Testis (tissue), 2 donors: ENCODE measurements at regions not wholly inside any gene's neighbourhood (a gene's known extent, or its start where the extent isn't known, plus 50 kb on each side); places are given as distances from the start of the nearest gene placed in this dataset.

ENCODE experiments used
- DNase-seq: peaks from one replicate; pipeline ENCODE4 v3.0.0-alpha.2; 2019
- H3K27ac ChIP-seq, 2 donors: fragments of 200-600 bp; sonication (generic); one replicate each; pipeline ENCODE4 v1.5.1; 2019
- H3K27me3 ChIP-seq: fragments of 200-600 bp; sonication (generic); one replicate; pipeline ENCODE4 v1.5.1; 2019
- H3K36me3 ChIP-seq: fragments of 200-600 bp; sonication (generic); one replicate; pipeline ENCODE4 v1.5.1; 2017; ENCODE audit warnings: low read depth; ENCODE audit errors: missing control alignments
- H3K4me1 ChIP-seq: fragments of 200-600 bp; sonication (generic); one replicate; pipeline ENCODE4 v1.5.1; 2019
- H3K4me3 ChIP-seq, 2 donors: fragments of 200-600 bp; sonication (generic); one replicate each; pipeline ENCODE4 v1.5.1; 2017 to 2019
- H3K9me3 ChIP-seq: fragments of 200-600 bp; sonication (generic); one replicate; pipeline ENCODE4 v1.5.1; 2017
- CTCF ChIP-seq, 3 experiments: fragments of 450-650 bp in 2 of 3; fragments of 200-600 bp in 1 of 3; sonication (generic) in 1 of 3; IDR thresholded peaks; one replicate each; pipeline ENCODE4 v1.5.1; 2016 to 2019; ENCODE audit warnings: antibody characterized with exemption in 3 of 3, mild to moderate bottlenecking in 2 of 3, moderate library complexity in 1 of 3
- POLR2A ChIP-seq: fragments of 450-650 bp; IDR thresholded peaks from one replicate; pipeline ENCODE4 v1.6.1; 2017; ENCODE audit warnings: antibody characterized with exemption, mild to moderate bottlenecking, moderate library complexity
- WGBS, 2 donors: methylation state at CpG; one replicate each; pipeline ENCODE4 v1.1.5; 2018; 5-methylcytosine and 5-hydroxymethylcytosine counted together
- intact Hi-C: fragments of 100-400 bp; cut with DNase I; formaldehyde crosslinking; loops from one replicate; pipeline ENCODE4 v1.15.1; 2023; ENCODE audit warnings: low total_unique reads

GRCh38 chr5:175351897-175352590 lies 91.9 kb downstream of the DRD1 start:
- no peaks in the 10 kb centered on the region for H3K36me3 ChIP-seq
- WGBS, 2 donors = 88 to 92% methylated on average over 7 of the region's 7 CpGs
- no peaks in the 10 kb centered on the region for H3K27me3 ChIP-seq
- H3K4me3 ChIP-seq = no peak overlapping the region
- no peak for DNase-seq
- no peaks in the 10 kb centered on the region for H3K9me3 ChIP-seq
- no peaks in the 10 kb centered on the region for H3K4me1 ChIP-seq
- no peak for TF ChIP-seq POLR2A
- TF ChIP-seq CTCF (IDR thresholded peaks at IDR 0.05) = no peak
- H3K27ac ChIP-seq = no peak overlapping the region
- intact Hi-C loops = no loop called here

- H3K4me1 ChIP-seq = no peaks in the 10 kb centered on the region
- H3K36me3 ChIP-seq = no peaks in the 10 kb centered on the region
- TF ChIP-seq CTCF (IDR thresholded peaks at IDR 0.05) = no peak
- 62 to 70% methylated on average over 2 to 6 of the region's 7 CpGs for WGBS, 2 donors
- no peaks in the 10 kb centered on the region for H3K9me3 ChIP-seq
- H3K4me3 ChIP-seq = no peak overlapping the region
- intact Hi-C loops = no loop called here
- no peak overlapping the region for H3K27ac ChIP-seq
- no peaks in the 10 kb centered on the region for H3K27me3 ChIP-seq
- no peak for DNase-seq
Measured at GRCh38 chr5:175351126-175351525, 92.9 kb downstream of the DRD1 start.

- 24 to 33% methylated on average over 1 of the region's 1 CpG for WGBS, 2 donors
- H3K27me3 ChIP-seq = no peaks in the 10 kb centered on the region
Measured at GRCh38 chr5:175347931-175348330, 96.1 kb downstream of the DRD1 start.

GRCh38 chr5:175347027-175347426 lies 97.0 kb downstream of the DRD1 start:
- H3K27me3 ChIP-seq = no peaks in the 10 kb centered on the region
- H3K4me3 ChIP-seq = no peak overlapping the region
- H3K27ac ChIP-seq = no peak overlapping the region
- H3K36me3 ChIP-seq = no peaks in the 10 kb centered on the region
- intact Hi-C loops = no loop called here
- H3K9me3 ChIP-seq = no peaks in the 10 kb centered on the region
- TF ChIP-seq CTCF (IDR thresholded peaks at IDR 0.05) (no peak), POLR2A (no peak)
- no peak for DNase-seq
- WGBS, 2 donors = 43 to 59% methylated on average over 5 of the region's 5 CpGs
- no peaks in the 10 kb centered on the region for H3K4me1 ChIP-seq

More at GRCh38 chr5:175347931-175348330, 96.1 kb downstream of the DRD1 start:
- DNase-seq = no peak
- intact Hi-C loops = no loop called here
- Histone ChIP-seq H3K4me1 (no peaks in the 10 kb centered on the region), H3K27ac (no peak overlapping the region), H3K36me3 (no peaks in the 10 kb centered on the region), H3K4me3 (no peak overlapping the region), H3K9me3 (no peaks in the 10 kb centered on the region)
- TF ChIP-seq CTCF (IDR thresholded peaks at IDR 0.05) = no peak
- TF ChIP-seq POLR2A = no peak
